Activated CD4-positive, CD25-positive, alpha-beta regulatory T cell treated with anti-CD3 and anti-CD28 coated beads, Interleukin-2, amount 50 U/mL, for 72 hours (primary cell): ENCODE measurements at regions not wholly inside any gene's neighbourhood (a gene's known extent, or its start where the extent isn't known, plus 50 kb on each side); places are given as distances from the start of the nearest gene placed in this dataset.
"Not testable (repeated sequence)": the region's sequence is repeated elsewhere in the genome, so short reads cannot be mapped to it uniquely, and the experiment has no call there.

ENCODE experiments used
- DNase-seq: peaks from one replicate; pipeline ENCODE4 v3.0.0; 2021

GRCh38 chr2:87275974-87276629, 254.5 kb upstream of the PLGLB1 start:
- DNase-seq: not testable (repeated sequence)

GRCh38 chr2:87276673-87277072, 255.0 kb upstream of the PLGLB1 start:
- not testable (repeated sequence) for DNase-seq

GRCh38 chr2:87277734-87278133, 256.1 kb upstream of the PLGLB1 start:
- DNase-seq: not testable (repeated sequence)

- DNase-seq: not testable (repeated sequence)
These were observed 259.1 kb upstream of the PLGLB1 start for GRCh38 chr2:87280596-87281355.

DNA sequence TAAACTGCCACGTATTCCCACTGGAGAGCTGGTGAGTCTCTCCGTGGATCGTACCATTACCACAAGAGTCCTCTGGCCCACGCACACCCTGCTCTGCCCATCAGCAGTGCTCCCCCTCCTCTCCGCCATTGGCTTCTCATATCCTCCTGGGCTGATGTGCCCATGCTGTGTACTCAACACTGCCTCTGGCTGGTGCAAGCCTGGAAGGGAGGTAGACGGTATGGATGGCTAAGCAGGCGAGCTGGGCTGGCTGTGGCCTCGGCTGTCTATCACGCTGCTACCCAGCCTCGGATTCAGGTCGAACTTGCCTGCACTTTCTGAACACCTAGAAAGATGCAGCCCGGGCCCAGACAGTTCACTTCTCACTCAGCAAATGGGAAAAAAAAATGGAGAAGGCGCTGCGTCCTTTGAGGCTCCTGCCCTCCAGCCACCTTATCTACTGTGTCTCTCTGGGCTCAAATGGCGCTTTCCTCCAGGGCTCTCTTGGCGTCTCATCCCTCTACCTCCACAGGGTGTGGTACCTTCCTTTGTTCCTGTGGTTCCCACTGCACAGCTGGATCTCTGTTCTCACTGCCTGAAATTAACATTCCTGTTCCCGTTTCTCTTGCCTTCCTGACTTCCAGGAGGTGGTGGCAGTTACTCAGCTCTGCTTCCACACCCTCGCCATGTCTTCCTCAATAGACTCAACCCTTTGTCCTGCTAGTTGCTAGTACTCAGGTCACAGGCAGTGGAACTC, 262.3 kb upstream of the PLGLB1 start:
- DNase-seq: not testable (repeated sequence)

DNA sequence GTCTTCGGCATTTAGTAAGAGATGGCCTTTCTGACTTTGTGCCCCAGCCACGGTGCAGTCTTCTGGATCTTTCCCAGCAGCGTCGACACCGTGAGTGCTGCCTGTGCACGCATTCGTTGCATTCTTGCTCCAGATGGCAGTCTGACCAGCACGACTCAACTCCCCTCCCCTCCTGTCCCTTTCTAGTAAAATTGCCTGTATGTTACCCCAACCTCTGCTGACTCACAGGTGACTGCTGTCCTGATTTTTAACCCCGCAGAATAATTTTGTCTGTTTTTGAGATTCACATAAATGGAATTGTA, 262.8 kb upstream of the PLGLB1 start:
- not testable (repeated sequence) for DNase-seq

DNA sequence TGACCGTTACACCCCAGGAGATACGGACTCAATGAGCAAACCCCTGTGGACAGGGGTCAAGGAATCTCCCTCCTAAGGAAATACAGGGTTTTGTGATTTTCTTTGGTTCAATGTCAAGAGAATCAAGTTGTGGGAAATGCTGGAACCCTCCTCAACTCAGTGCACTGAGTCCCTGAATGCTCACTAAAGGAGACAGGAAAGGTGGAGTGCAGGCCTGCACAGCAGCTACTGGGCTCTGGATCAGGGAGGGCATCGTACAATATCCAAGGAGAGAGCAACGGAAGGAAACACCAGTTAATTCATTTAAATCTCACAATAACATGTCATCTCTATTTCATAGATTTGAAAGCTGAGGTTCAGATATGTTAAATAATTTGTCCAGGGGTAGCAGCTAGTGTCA, 263.5 kb upstream of the PLGLB1 start:
- DNase-seq: not testable (repeated sequence)

- DNase-seq: not testable (repeated sequence)
These were observed 269.1 kb upstream of the PLGLB1 start for GRCh38 chr2:87290566-87291307.

- DNase-seq: not testable (repeated sequence)
These were observed 270.0 kb upstream of the PLGLB1 start for GRCh38 chr2:87291400-87292200.

GRCh38 chr2:87293931-87294594, 272.4 kb upstream of the PLGLB1 start:
- not testable (repeated sequence) for DNase-seq

DNA sequence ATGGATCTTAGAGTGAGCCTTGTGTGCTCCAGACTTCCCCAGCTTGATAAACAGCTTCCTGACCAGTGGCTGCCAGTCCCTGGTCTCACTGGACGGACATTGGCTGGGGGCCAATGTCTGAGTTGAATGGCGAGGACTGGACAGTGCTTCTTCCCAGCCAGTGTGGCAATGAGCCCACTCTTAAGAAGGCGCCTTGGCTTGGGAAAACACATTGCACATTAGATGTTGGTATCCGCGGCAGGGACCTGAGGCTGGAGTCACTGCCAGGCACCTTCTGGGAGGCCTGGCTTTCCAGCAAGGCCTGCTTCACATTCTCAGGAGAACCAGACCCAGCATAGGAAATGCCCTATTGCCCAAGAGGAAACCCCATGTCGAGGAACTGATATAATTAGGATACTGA, 273.5 kb upstream of the PLGLB1 start:
- DNase-seq: not testable (repeated sequence)

GRCh38 chr2:87301349-87301748, 279.7 kb upstream of the PLGLB1 start:
- not testable (repeated sequence) for DNase-seq

GRCh38 chr2:87301871-87302270, 280.2 kb upstream of the PLGLB1 start:
- not testable (repeated sequence) for DNase-seq

GRCh38 chr2:87308621-87309020, 287.0 kb upstream of the PLGLB1 start:
- DNase-seq: not testable (repeated sequence)

DNA sequence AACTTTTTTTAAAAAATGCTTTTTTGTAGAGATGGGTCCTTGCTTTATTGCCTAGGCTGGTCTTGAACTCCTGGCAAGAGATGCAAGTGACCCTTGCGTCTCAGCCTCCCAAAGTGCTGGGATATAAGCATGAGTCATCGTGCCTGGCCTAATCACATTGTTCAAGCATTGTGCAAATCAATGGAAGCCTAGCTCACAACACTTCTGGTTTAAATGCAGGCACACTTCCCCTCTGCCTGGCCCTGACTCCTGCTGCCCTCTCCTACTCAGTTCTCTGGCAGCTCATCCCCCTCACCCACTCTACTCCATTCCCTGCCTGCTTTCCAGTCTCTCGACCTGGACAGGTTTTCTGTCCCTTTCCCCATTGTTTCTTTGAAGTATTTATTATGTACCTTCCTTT, 288.1 kb upstream of the PLGLB1 start:
- not testable (repeated sequence) for DNase-seq

GRCh38 chr2:87311896-87312441, 290.3 kb upstream of the PLGLB1 start:
- not testable (repeated sequence) for DNase-seq

- not testable (repeated sequence) for DNase-seq
These were observed 293.0 kb upstream of the PLGLB1 start for GRCh38 chr2:87314622-87315021.

- DNase-seq: not testable (repeated sequence)
These were observed 293.7 kb upstream of the PLGLB1 start for GRCh38 chr2:87315183-87315902.

GRCh38 chr2:87317193-87317592, 295.5 kb upstream of the PLGLB1 start:
- DNase-seq: not testable (repeated sequence)

GRCh38 chr2:87318814-87319491, 297.3 kb upstream of the PLGLB1 start:
- not testable (repeated sequence) for DNase-seq
